ENCODE measurements at regions not wholly inside any gene's neighbourhood (a gene's known extent, or its start where the extent isn't known, plus 50 kb on each side); places are given as distances from the start of the nearest gene placed in this dataset.

- no peak overlapping the region for H3K27ac ChIP-seq (ENCODE audit: insufficient read depth, low read length)
- no peaks in the 10 kb centered on the region for H3K36me3 ChIP-seq (ENCODE audit: control insufficient read depth, insufficient read depth, low read length)
- H2AFZ ChIP-seq (ENCODE audit: low read length) = no peak overlapping the region
- TF ChIP-seq CTCF (conservative IDR thresholded peaks at IDR 0.05 in 1 of 2, IDR thresholded peaks at IDR 0.05 in 1 of 2; ENCODE audit: low read depth in 1 of 2, low read length in 2 of 2) (no peak), EZH2 (IDR thresholded peaks at IDR 0.05; ENCODE audit: low read length, missing control alignments) (no peak)
- H3K9me3 ChIP-seq (ENCODE audit: control insufficient read depth, insufficient read depth, low read depth, low read length) = no peaks in the 10 kb centered on the region
- no peak overlapping the region for H3K4me2 ChIP-seq (ENCODE audit: extremely low read depth, insufficient read depth, low read length)
- H3K9ac ChIP-seq (ENCODE audit: insufficient read depth, low read length) = no peak overlapping the region
- H3K79me2 ChIP-seq (ENCODE audit: control insufficient read depth, insufficient read depth, low read length) = no peaks in the 10 kb centered on the region
- H3K27me3 ChIP-seq (ENCODE audit: control insufficient read depth, insufficient read depth, low read length) = no peaks in the 10 kb centered on the region
- no peak overlapping the region for H3K4me3 ChIP-seq (replicated peaks in 1 of 4; ENCODE audit: control extremely low read depth in 1 of 4, insufficient read depth in 1 of 4, low read depth in 3 of 4, low read length in 4 of 4)
- no peaks in the 10 kb centered on the region for H4K20me1 ChIP-seq (ENCODE audit: control insufficient read depth, extremely low read depth, insufficient read depth, low read length)
- no peak for DNase-seq (ENCODE audit: low read depth in 2 of 2)
- no peaks in the 10 kb centered on the region for H3K4me1 ChIP-seq (ENCODE audit: control insufficient read depth, extremely low read depth, insufficient read depth, low read length)
Measured at GRCh38 chr16:49216593-49216992, 65.0 kb downstream of the CBLN1 start.

- H3K4me3 ChIP-seq (replicated peaks in 1 of 4; ENCODE audit: control extremely low read depth in 1 of 4, insufficient read depth in 1 of 4, low read depth in 3 of 4, low read length in 4 of 4) = no peak overlapping the region
- H3K9ac ChIP-seq (ENCODE audit: insufficient read depth, low read length) = no peak overlapping the region
- no peak for TF ChIP-seq CTCF (conservative IDR thresholded peaks at IDR 0.05 in 1 of 2, IDR thresholded peaks at IDR 0.05 in 1 of 2; ENCODE audit: low read depth in 1 of 2, low read length in 2 of 2)
- TF ChIP-seq EZH2 (IDR thresholded peaks at IDR 0.05; ENCODE audit: low read length, missing control alignments) = no peak
- no peak overlapping the region for H3K4me2 ChIP-seq (ENCODE audit: extremely low read depth, insufficient read depth, low read length)
- no peaks in the 10 kb centered on the region for H3K9me3 ChIP-seq (ENCODE audit: control insufficient read depth, insufficient read depth, low read depth, low read length)
- no peaks in the 10 kb centered on the region for H3K36me3 ChIP-seq (ENCODE audit: control insufficient read depth, insufficient read depth, low read length)
- H4K20me1 ChIP-seq (ENCODE audit: control insufficient read depth, extremely low read depth, insufficient read depth, low read length) = no peaks in the 10 kb centered on the region
- no peaks in the 10 kb centered on the region for H3K79me2 ChIP-seq (ENCODE audit: control insufficient read depth, insufficient read depth, low read length)
- DNase-seq (ENCODE audit: low read depth in 2 of 2) = no peak
- no peaks in the 10 kb centered on the region for H3K4me1 ChIP-seq (ENCODE audit: control insufficient read depth, extremely low read depth, insufficient read depth, low read length)
- no peak overlapping the region for H3K27ac ChIP-seq (ENCODE audit: insufficient read depth, low read length)
- H3K27me3 ChIP-seq (ENCODE audit: control insufficient read depth, insufficient read depth, low read length) = no peaks in the 10 kb centered on the region
- H2AFZ ChIP-seq (ENCODE audit: low read length) = no peak overlapping the region
Measured at GRCh38 chr16:49213594-49213993, 68.0 kb downstream of the CBLN1 start.

- no peaks in the 10 kb centered on the region for H3K4me1 ChIP-seq (ENCODE audit: control insufficient read depth, extremely low read depth, insufficient read depth, low read length)
- no peaks in the 10 kb centered on the region for H3K79me2 ChIP-seq (ENCODE audit: control insufficient read depth, insufficient read depth, low read length)
- no peaks in the 10 kb centered on the region for H3K27me3 ChIP-seq (ENCODE audit: control insufficient read depth, insufficient read depth, low read length)
- H3K27ac ChIP-seq (ENCODE audit: insufficient read depth, low read length) = no peak overlapping the region
- H3K9me3 ChIP-seq (ENCODE audit: control insufficient read depth, insufficient read depth, low read depth, low read length) = no peaks in the 10 kb centered on the region
- H3K9ac ChIP-seq (ENCODE audit: insufficient read depth, low read length) = no peak overlapping the region
- no peak overlapping the region for H2AFZ ChIP-seq (ENCODE audit: low read length)
- H3K4me2 ChIP-seq (ENCODE audit: extremely low read depth, insufficient read depth, low read length) = no peak overlapping the region
- no peaks in the 10 kb centered on the region for H3K36me3 ChIP-seq (ENCODE audit: control insufficient read depth, insufficient read depth, low read length)
- no peak for DNase-seq (ENCODE audit: low read depth in 2 of 2)
- no peaks in the 10 kb centered on the region for H4K20me1 ChIP-seq (ENCODE audit: control insufficient read depth, extremely low read depth, insufficient read depth, low read length)
- TF ChIP-seq EZH2 (IDR thresholded peaks at IDR 0.05; ENCODE audit: low read length, missing control alignments) (no peak), CTCF (conservative IDR thresholded peaks at IDR 0.05 in 1 of 2, IDR thresholded peaks at IDR 0.05 in 1 of 2; ENCODE audit: low read depth in 1 of 2, low read length in 2 of 2) (no peak)
- no peak overlapping the region for H3K4me3 ChIP-seq (replicated peaks in 1 of 4; ENCODE audit: control extremely low read depth in 1 of 4, insufficient read depth in 1 of 4, low read depth in 3 of 4, low read length in 4 of 4)
Measured at GRCh38 chr16:49204191-49204590, 77.4 kb downstream of the CBLN1 start.

All from fibroblast of lung (primary cell).